ENCODE measurements at regions not wholly inside any gene's neighbourhood (a gene's known extent, or its start where the extent isn't known, plus 50 kb on each side); places are given as distances from the start of the nearest gene placed in this dataset.
"Not testable (repeated sequence)": the region's sequence is repeated elsewhere in the genome, so short reads cannot be mapped to it uniquely, and the experiment has no call there.

DNA sequence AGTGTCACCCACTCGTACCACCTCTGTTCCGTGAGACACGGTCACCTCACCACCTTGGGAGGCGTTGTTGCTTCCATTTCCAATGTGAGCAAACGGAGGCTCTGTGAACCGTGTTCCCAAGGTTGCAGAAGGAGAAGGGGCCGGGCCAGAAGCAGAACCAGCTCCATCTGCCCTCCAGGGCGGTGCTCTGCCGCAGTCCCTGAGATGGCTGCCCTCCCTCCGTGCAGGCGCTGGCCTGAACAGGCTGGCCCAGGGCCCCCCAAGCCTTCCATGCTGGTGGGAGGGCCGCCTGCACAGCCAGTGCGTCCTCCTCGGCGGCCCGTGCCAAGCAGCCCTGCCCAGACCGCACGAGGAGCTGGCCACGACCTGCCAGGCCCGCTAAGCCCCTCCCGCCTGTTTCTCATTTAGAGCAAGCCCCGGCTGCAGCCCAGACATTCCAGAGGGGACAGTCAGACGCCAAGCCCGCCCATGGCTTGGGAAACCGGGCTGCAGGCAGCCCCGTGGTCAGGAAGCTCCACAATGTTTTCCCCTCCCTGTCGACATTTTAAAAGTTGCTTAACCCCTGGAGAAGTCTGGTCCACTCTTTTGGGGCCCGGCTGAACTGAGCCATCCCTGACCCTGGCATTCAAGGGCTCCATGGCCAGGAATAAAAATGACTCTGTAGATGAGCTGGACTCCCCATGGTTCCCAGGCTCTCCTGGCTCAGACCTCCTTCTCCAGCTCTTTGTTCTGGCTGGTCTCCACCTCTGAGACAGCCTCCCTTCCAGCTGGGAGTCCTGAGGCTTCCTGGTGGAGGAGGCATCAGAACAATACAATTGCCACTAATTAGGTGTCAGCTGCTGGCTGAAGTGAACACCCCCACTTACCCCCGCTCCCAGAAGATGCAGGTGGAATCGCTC is 236.0 kb downstream of the BCL11B start:
- no peak for DNase-seq (ENCODE audit: low spot score)

DNA sequence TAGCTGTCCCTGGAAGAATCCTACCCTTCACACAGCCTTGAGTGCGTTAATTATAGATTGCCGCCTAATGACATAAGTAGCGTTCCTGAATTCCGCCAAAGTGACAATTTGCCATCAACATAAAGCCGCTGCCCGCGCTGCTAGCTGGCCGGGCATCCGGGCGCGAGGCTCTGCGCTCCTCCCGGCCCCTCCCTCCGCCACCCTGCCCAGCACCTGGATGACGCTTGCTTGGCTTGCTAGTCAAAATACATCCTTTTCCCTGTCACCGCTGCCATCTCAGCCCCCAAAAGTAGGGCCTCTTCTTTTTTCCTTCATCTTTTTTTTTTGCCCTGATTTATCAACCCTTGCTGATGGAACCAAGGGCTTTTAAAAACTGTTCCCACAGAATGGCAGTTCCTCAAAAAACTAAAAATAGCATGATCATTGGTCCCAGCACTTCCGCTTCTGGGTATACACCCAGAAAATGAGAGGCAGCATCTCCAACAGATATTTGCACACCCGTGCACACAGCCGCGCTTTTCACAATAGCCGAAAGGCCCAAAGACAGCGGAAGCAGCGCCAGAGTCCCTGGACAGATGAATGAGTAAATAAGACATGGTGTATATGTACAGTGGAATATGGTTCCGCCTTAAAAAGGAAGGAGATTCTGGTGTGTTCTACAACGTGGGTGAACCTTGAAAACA is 235.2 kb downstream of the BCL11B start:
- no peak for DNase-seq (ENCODE audit: low spot score)

DNA sequence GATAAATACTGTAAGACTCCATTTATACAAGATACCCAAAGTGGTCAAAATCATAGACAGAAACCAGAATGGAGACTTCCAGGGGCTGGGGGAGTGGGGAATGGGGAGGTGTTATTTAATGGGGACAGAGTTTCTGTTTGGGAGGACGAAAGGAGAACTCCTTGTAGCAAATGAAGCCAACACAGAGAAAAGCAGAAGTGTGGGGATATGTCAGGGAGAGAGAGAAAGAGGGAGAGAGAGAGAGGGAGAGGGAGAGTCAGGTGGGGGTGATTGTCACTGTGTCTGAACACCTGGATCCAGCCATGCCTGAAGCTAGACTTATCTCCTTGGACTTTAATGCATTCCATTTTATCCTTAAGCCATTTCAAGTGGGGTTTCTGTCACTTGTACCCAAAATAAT is 234.7 kb downstream of the BCL11B start:
- DNase-seq (ENCODE audit: low spot score) = not testable (repeated sequence)

DNA sequence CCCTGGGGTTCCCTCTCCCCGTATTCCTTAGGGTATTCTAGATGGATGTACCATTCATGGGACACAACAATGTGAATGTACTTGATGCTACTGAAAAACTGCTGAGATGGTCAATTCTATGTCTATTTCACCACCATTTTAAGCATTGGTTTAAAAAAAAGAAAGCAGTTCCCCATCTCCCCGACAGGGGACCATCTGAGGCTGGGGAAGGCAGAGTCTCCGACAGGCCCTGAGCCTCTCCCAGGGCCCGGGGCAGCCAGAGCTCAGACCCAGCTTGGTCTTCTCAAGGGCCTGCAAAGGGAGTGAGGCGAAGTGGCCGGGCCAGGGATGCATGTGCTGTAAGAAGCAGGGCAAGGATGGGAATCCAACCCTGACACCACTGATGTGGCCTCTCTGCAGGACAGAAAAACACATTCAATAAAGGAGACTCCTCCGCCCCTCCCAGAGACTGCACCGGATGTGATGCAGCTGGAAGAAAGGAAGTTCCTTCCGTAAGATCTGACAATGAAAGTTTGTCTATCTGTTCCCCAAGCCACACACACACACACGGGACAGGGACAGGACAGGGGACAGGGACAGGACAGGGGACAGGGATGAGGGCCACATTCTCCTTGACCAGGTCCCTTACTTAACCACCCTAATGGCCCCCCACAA is 234.1 kb downstream of the BCL11B start:
- DNase-seq (ENCODE audit: low spot score) = no peak

DNA sequence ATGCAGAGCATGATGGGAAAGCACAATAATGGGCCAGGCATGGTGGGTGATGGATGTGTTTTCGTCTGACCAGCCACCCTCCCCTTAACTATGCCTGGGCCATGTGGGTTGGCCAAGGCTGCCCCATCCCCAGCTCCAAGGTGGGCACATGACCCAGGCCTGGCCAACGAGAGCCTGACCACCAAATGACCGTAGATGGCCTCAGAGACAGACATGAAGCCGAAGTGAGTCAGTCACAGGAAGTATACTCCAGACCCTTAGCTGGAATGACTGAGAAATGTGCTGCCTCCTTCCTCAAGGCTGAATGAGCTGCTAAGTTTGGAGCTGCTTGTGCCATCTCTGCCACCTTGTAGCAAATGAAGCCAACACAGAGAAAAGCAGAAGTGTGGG is 233.6 kb downstream of the BCL11B start:
- no peak for DNase-seq (ENCODE audit: low spot score)

DNA sequence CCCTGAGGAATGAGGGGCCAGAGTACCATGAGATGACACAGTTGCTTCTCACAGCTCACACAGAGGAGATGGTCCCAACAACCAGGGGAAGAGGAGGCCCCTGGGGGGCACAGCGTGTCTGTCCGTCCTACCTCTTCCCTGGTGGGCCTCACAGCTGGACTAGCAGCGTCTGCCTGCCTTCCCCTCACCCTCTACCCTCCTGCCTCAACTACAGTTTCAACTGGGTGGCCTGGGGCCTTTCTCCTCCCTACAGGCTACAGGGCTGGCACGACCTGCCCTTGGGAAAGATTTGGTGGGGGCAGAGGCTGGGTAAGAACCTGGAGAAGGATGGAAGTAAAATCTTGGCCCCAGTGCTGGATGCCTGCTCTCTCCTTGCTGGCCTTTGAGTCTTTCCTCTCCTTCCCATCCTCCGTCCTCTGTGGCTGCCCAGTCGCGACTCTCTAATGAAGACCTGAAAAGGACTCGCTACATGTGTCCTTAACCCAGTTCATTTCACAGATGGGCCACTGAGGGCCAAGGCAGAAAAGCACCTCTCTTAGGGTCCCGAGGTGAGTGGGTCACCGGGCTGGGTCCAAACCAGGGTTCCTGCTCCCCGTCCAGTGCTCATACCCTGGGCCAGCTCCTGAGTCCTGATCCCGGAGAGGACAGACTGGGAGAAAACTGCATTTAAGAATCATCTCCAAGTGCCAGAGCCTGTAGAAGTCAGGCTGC is 232.5 kb downstream of the BCL11B start:
- no peak for DNase-seq (ENCODE audit: low spot score)

DNA sequence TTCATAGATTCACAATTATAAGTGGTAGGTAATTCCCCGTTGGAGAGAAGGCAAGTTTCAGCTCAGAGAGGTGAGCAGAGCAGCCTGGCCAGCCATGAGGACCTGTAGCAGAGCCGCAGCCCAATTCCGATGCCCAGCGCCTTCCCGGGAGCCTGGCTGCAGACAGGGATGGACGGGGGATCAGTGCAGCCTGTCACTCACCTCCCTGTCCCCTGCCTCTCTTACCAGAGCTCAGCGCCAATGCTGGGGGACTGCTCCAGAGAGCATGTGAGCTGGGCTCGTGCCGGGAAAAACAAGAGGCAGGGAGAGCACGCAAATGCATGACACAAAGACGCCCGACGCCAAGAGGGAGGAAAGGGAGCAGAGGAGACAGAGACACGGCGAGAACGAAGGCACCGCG is 231.9 kb downstream of the BCL11B start:
- no peak for DNase-seq (ENCODE audit: low spot score)

DNA sequence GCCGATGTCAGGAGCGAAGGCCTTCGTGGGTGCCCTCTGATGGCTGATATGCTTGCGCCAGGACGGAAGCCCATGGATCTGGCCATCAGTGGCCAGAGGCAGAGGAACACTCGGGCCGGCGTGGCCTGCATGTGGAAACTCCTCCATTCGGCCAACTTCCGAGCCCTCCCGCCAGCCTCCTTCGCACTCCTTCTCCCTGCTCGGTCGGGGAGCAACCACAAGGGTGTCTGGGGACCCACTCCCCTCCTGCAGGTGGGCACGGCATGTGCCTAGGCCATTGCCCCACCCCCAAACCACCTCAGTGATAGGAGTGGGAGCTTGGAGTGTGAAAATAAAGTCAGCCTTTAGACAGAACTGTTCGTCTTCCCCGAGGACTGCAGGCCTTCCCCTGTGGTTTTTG is 231.3 kb downstream of the BCL11B start:
- no peak for DNase-seq (ENCODE audit: low spot score)

DNA sequence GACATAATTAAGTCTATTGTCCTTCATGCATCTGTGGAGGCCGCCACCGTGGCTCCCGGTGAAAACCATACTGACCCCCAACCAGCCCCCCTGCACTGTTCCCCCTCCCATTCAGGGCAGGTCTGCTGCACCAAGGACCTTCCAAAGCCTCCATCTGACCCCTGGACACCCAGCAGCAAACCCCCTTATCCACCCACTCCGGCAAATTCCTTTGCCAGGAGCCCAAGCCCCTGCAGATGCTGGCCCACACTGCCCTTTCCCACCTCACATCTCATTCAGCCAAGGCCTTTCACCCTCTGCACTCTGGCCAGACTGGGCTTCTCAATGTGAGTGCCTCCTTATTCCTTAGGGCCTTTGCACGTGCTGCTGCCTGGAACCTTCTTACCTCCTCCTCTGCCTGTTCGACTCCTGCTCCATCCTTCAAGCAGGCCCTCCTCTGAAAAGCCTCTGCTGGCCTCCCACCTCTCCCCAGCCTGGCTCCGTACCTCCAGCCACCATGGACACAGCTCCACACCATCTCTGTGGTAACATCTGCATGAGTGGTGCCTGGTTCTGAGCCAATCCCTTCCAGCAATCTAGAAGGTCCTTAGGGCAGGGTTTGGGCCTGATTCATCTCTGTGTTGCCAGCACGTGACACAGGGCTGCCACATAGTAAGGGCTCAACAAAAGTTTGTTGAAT is 230.7 kb downstream of the BCL11B start:
- no peak for DNase-seq (ENCODE audit: low spot score)

DNA sequence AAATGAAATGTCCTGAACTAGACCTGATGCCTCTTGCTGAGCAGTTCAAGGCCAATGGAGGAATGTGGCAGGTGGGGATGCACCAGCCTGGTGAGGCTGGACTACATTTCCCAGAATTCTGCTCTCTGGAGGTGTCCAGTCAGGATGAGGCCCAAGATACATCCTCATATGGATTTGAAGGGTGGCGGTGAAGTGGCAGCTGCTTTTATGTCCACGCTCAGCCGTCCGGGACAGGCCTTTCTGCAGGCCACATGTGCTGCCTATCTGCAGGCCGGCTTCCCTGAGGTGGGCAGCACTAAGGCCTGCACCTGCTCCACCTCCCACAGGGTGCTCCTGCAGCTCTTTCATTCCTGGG is 230.2 kb downstream of the BCL11B start:
- DNase-seq (ENCODE audit: low spot score) = no peak

DNA sequence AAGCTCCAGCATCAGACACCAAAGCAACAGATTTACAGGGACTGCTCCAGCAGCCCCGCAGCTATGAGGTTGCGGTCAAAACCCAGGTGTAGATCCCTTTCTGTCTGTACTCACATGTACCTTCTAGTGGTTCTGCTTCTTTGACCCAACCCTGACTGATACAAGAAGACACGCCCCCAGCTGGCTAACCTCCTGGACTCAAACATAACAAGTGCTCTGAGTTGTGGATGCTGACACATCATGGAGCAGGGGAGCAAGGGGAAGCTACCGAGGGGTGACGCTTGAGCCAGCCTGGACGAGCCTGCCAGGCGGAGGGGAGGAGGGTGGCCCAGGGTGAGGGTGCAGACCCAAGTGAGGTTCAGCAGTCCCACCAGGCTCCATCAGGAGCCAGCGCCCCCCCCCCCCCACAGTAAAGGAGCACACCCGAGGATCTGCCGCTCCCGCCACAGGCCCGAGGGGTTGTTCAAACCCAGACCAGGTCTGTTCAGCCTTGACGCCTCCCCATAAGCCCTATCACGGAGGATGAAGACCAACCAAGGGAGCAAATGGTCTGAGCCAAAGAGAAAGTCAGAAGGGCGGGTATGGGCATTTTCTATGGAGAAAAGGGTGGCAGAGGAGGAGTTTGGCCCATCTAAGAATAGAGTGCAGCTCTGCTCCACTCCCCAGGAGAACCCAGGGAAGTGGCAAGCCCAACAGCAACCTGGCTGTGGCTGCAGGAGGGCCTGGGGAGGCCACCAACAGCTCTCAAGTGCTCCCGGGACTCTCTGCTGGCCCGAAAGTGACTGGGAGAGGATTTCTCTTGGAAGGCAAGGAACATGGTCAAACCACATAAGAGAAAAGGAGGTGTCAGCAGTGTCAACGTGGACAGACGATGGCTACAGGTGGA is 229.4 kb downstream of the BCL11B start:
- no peak for DNase-seq (ENCODE audit: low spot score)

DNA sequence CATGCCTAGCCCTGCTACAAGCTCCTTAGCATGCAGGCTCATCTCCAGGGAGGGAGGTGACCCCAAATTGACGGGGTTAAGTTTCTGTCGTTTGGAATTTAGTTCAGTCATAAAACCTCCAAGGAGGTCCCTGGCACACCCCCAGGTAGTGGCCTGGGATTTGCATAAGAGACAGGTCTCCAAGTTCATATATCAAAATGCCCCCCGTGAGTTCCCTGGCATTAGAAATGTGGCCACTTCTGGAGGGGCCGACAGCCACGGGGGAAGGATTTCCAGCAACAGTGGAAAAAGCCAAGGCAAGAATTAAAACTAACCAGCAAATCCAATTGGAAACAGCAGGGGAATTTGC is 228.8 kb downstream of the BCL11B start:
- no peak for DNase-seq (ENCODE audit: low spot score)

DNA sequence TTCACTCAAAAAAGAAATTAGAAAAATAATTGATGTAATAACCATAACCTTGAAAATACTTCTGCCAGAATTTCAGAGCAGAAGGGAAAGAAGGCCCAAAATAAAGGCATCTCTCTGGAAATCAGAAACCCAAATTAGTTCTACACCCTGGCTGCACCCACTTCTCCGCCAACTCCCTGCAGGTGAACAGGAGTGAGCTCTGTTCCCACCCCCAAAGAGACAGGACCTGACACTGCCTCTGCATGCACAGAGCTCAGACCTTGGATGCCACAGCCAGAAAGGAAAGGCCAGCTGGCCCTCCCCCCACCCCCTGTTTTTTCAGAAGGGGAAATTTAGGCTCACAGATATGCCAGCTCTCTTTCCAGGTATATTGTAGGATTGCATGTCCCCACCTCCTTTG is 228.2 kb downstream of the BCL11B start:
- no peak for DNase-seq (ENCODE audit: low spot score)

DNA sequence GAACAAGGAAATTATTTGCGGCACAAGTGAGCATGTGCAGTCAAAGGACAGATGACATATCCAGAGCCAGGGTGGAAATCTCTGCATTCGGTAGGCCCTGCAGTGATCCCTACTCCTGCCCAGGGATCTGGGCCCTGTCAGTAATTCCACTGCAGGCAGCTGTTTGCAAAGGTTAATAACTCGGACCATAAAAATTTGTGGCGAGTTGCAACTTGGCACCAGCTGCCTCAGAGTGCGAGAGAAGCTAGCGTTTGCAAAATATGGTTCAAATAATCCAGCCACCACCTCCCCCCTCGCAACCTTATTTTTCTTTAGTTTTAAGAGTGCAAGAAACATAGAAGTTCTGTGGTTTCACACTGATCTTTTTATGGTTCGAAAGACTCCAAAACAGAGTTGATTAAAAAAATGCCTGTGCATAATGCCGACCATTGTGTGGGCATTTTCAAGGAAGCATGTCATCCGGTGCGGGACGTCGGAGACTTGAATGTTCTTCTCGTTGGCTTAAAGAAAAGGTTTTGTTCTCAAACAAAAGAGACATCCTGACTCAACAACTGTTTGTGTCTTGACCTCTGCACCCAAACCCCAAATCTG is 224.5 kb downstream of the BCL11B start:
- no peak for DNase-seq (ENCODE audit: low spot score)

DNA sequence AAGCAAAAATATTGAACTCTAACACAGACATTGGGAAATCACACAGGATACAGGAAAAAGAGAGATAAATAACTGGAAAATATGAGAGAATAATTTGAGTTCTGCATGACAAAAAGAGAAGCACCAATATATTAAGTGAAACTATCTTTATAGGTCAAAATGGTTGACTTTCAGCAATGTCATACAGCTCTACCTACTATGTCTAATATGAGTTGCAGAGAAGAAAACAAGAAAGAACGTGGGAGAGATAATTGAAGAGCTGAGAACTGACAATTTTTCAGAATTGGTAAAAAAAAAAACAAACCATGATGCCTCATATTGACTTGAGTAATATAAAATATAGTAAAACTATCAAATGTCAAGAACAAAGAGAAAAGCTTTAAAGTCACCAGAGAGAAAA is 221.7 kb downstream of the BCL11B start:
- DNase-seq (ENCODE audit: low spot score) = no peak

DNA sequence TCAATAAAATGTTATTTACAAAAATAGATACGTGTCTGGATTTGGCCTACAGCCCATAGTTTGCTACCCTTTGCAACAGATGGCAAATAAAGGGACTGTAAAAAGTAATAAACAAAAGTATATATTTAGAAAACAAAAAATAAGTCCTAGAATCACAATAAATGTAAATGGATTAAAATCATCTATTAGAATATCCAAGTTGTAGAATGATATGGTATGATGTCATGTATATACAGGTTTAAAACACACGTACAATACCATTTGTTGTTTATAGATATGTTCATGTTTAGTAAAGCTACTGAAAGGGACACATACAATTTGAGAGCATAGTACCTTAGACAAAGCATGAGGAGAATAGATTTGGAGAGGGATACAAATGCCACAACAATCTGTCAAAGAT is 219.5 kb downstream of the BCL11B start:
- DNase-seq (ENCODE audit: low spot score) = no peak

DNA sequence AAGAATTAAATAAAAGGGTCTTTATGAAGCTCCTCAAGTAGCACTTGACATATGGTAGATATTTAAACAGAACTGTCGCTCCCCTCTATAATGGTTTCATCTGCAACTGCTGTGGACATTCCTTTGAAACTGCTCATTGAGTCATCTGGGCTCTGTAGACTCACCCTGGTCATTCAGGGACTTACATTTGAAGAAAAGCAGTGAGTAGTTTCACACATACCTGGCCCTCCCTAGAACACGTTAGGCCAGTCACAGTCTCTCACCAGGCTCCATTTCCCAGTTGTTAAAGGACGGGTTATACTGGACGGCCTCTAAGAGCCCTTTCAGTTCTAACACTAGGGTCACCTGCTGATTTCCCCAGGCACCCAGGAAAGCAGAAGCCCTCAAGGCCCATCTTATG is 217.0 kb downstream of the BCL11B start:
- DNase-seq (ENCODE audit: low spot score) = no peak

DNA sequence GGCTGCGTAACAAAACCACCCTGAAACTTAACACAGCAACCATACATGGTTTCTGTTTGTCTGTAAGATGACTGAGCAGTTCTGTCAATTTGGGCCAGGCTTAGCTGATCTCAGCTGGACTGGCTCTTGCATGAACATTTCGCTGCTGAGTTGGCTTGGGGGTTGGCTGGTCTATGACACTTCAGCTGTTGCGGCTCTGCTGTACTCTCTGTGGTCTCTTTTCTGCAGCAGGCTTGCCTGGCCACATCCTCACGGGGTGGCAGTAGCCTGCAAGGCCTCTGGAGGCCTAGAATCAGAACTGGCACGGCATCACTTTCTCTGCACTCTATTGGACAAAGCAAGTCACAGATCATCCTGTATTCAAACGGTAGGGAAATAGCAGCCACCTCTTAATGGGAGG is 216.2 kb downstream of the BCL11B start:
- DNase-seq (ENCODE audit: low spot score) = no peak

DNA sequence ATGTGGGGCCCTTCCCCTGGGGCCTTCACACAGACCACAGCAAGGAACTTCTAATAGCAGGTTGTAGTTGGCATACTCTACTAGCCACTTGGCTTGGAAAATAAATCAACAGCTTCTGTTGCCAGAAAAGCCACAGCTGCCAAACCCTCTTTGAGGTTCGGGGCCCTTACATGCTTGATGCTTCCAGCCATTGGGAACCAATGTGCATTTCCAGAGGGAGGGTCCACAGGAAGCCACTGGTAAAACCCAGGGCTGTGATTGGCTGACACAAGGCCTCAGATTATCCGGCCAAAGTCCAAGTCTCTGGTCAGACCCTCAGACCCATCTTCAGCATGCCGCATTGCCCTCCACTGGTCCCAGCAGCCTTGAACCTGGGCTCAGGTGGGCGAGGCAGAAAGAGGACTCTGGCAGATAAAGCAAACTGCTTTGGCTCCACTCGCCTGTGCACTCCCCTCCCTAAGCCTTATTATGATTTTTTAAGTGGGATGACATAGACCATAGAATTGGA is 214.4 kb downstream of the BCL11B start:
- DNase-seq (ENCODE audit: low spot score) = no peak

DNA sequence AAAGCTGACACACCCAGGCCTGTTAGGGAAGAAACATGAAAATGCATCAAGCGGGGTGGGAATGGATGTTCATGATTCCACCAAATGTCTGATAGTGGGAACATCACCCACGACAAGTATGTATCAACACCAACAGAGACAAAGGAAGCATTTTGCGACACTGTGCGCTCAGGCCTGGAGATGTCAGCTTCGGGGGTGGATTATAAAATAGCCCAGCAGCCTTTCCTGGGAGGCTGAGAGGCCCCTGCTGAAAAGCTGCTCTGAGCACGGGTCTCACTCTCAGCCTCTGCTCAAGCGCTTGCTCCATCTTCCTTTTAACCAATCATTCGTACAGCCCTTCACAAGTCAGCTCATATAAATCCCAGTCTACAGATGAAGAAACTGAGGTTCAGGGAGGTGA is 213.5 kb downstream of the BCL11B start:
- no peak for DNase-seq (ENCODE audit: low spot score)
